Tibial artery (tissue), 4 donors: ENCODE measurements at regions not wholly inside any gene's neighbourhood (a gene's known extent, or its start where the extent isn't known, plus 50 kb on each side); places are given as distances from the start of the nearest gene placed in this dataset.

Experiments
- DNase-seq, 2 donors: peaks; one replicate each; pipeline ENCODE4 v3.0.0-alpha.2; 2019
- H3K27ac ChIP-seq, 2 donors: fragments of 200-600 bp; sonication (generic) in 1 of 2; 1 replicate in 1 of 2; 2 replicates in 1 of 2; pipeline ENCODE4 v1.5.1; 2018 to 2019; ENCODE audit warnings: mild to moderate bottlenecking in 1 of 2
- H3K27me3 ChIP-seq, 2 donors: fragments of 200-600 bp; sonication (generic) in 1 of 2; one replicate each; pipeline versions ENCODE4 v1.5.1 to v1.6.0; 2016 to 2019
- H3K36me3 ChIP-seq, 3 donors: fragments of 200-600 bp; sonication (generic) in 2 of 3; one replicate each; pipeline ENCODE4 v1.5.1; 2016 to 2019; ENCODE audit warnings: mild to moderate bottlenecking in 2 of 3
- H3K4me1 ChIP-seq, 4 donors: fragments of 200-600 bp; sonication (generic) in 2 of 4; 1 replicate in 3 of 4; 2 replicates in 1 of 4; pipeline ENCODE4 v1.5.1; 2016 to 2019
- H3K4me3 ChIP-seq, 2 donors: fragments of 200-600 bp; sonication (generic) in 1 of 2; 1 replicate in 1 of 2; 2 replicates in 1 of 2; pipeline ENCODE4 v1.5.1; 2018 to 2019; ENCODE audit warnings: mild to moderate bottlenecking in 2 of 2
- H3K9me3 ChIP-seq, 3 donors: fragments of 200-600 bp; sonication (generic) in 1 of 3; one replicate each; pipeline ENCODE4 v1.5.1; 2016 to 2019
- CTCF ChIP-seq, 2 experiments: fragments of 200-600 bp in 1 of 2; fragments of 450-650 bp in 1 of 2; IDR thresholded peaks; one replicate each; pipeline ENCODE4 v1.5.1; 2017 to 2019; ENCODE audit warnings: antibody characterized with exemption in 2 of 2, mild to moderate bottlenecking in 1 of 2, moderate library complexity in 1 of 2
- intact Hi-C: fragments of 100-400 bp; cut with DNase I; formaldehyde crosslinking; loops from one replicate; pipeline ENCODE4 v1.15.0; 2023; ENCODE audit warnings: low total_unique reads

- Histone ChIP-seq H3K36me3 (no peaks in the 10 kb centered on the region), H3K27me3 (no peaks in the 10 kb centered on the region), H3K9me3 (no peaks in the 10 kb centered on the region), H3K4me1 (no peaks in the 10 kb centered on the region), H3K4me3 (no peak overlapping the region), H3K27ac (no peak overlapping the region)
- intact Hi-C loops: no loop called here
- TF ChIP-seq CTCF (IDR thresholded peaks at IDR 0.05): no peak
- DNase-seq: no peak
Observed at GRCh38 chr14:83646228-83646627, 1883.7 kb upstream of the FLRT2 start.

GRCh38 chr14:83660597-83660996, 1869.3 kb upstream of the FLRT2 start:
- H3K36me3 ChIP-seq: no peaks in the 10 kb centered on the region
- H3K9me3 ChIP-seq: no peaks in the 10 kb centered on the region
- H3K27me3 ChIP-seq: no peaks in the 10 kb centered on the region
- intact Hi-C loops: no loop called here
- H3K27ac ChIP-seq: no peak overlapping the region
- H3K4me1 ChIP-seq: no peaks in the 10 kb centered on the region
- no peak for TF ChIP-seq CTCF (IDR thresholded peaks at IDR 0.05)
- no peak overlapping the region for H3K4me3 ChIP-seq
- DNase-seq: no peak

- DNase-seq: no peak
- Histone ChIP-seq H3K9me3 (no peaks in the 10 kb centered on the region), H3K27me3 (no peaks in the 10 kb centered on the region), H3K4me3 (no peak overlapping the region), H3K36me3 (no peaks in the 10 kb centered on the region), H3K4me1 (no peaks in the 10 kb centered on the region), H3K27ac (no peak overlapping the region)
- no peak for TF ChIP-seq CTCF (IDR thresholded peaks at IDR 0.05)
- intact Hi-C loops: no loop called here
Observed at GRCh38 chr14:83664389-83664788, 1865.6 kb upstream of the FLRT2 start.

- intact Hi-C loops: no loop called here
- TF ChIP-seq CTCF (IDR thresholded peaks at IDR 0.05): no peak
- H3K4me1 ChIP-seq: no peaks in the 10 kb centered on the region
- no peak overlapping the region for H3K4me3 ChIP-seq
- H3K36me3 ChIP-seq: no peaks in the 10 kb centered on the region
- DNase-seq: no peak
- no peak overlapping the region for H3K27ac ChIP-seq
- H3K9me3 ChIP-seq: peaks cover 0 to 5% (median 0%) of the 10 kb centered on the region in 3 donors
- H3K27me3 ChIP-seq: no peaks in the 10 kb centered on the region
Observed at GRCh38 chr14:83689265-83689664, 1840.7 kb upstream of the FLRT2 start.

GRCh38 chr14:83697099-83697498, 1832.8 kb upstream of the FLRT2 start:
- Histone ChIP-seq H3K4me1 (no peaks in the 10 kb centered on the region), H3K36me3 (no peaks in the 10 kb centered on the region), H3K27ac (no peak overlapping the region), H3K9me3 (no peaks in the 10 kb centered on the region), H3K4me3 (no peak overlapping the region), H3K27me3 (no peaks in the 10 kb centered on the region)
- no peak for TF ChIP-seq CTCF (IDR thresholded peaks at IDR 0.05)
- intact Hi-C loops: no loop called here
- DNase-seq: no peak

- Histone ChIP-seq H3K9me3 (no peaks in the 10 kb centered on the region), H3K4me3 (no peak overlapping the region), H3K27ac (no peak overlapping the region), H3K27me3 (no peaks in the 10 kb centered on the region), H3K36me3 (no peaks in the 10 kb centered on the region), H3K4me1 (no peaks in the 10 kb centered on the region)
- intact Hi-C loops: no loop called here
- TF ChIP-seq CTCF (IDR thresholded peaks at IDR 0.05): no peak
- DNase-seq: no peak
Observed at GRCh38 chr14:83702619-83703018, 1827.3 kb upstream of the FLRT2 start.
